DOHH2 (cell line): ENCODE measurements at regions not wholly inside any gene's neighbourhood (a gene's known extent, or its start where the extent isn't known, plus 50 kb on each side); places are given as distances from the start of the nearest gene placed in this dataset.

Source experiments
- H3F3A ChIP-seq: fragments of 200-600 bp; sonication (generic), shearing (Covaris generic); 2 replicates; pipeline ENCODE4 v1.6.0; 2016; ENCODE audit warnings: antibody characterized with exemption, mild to moderate bottlenecking; ENCODE audit not compliant: control insufficient read depth, insufficient read depth
- H3K27ac ChIP-seq: fragments of 200-600 bp; sonication (generic); 2 replicates; pipeline ENCODE4 v1.5.1; 2014; ENCODE audit warnings: low read depth, mild to moderate bottlenecking, low read length, moderate library complexity
- H3K27me3 ChIP-seq: fragments of 200-600 bp; sonication (generic); 2 replicates; pipeline ENCODE4 v1.6.1; 2014; ENCODE audit warnings: mild to moderate bottlenecking, low read length, mixed read lengths; ENCODE audit not compliant: control insufficient read depth
- H3K36me3 ChIP-seq: fragments of 200-600 bp; sonication (generic); 2 replicates; pipeline ENCODE4 v1.6.1; 2014; ENCODE audit warnings: mild to moderate bottlenecking, low read length, moderate library complexity, mixed read lengths; ENCODE audit not compliant: control insufficient read depth
- H3K4me1 ChIP-seq: fragments of 200-600 bp; sonication (generic); 2 replicates; pipeline ENCODE4 v1.6.1; 2014; ENCODE audit warnings: mild to moderate bottlenecking, low read length, mixed read lengths; ENCODE audit not compliant: control insufficient read depth
- H3K4me2 ChIP-seq: fragments of 200-600 bp; sonication (generic); 2 replicates; pipeline ENCODE4 v1.6.0; 2014; ENCODE audit warnings: mild to moderate bottlenecking, low read length, moderate library complexity
- H3K4me3 ChIP-seq: fragments of 200-600 bp; sonication (generic); 2 replicates; pipeline ENCODE4 v1.5.1; 2014; ENCODE audit warnings: mild to moderate bottlenecking, low read length, mixed read lengths
- H3K79me2 ChIP-seq: fragments of 200-600 bp; sonication (generic); 2 replicates; pipeline ENCODE4 v1.6.1; 2014; ENCODE audit warnings: mild to moderate bottlenecking, low read length, mixed read lengths; ENCODE audit not compliant: control insufficient read depth
- H3K9me2 ChIP-seq: fragments of 200-600 bp; sonication (generic); replicated peaks from 2 replicates; pipeline ENCODE4 v1.6.1; 2014; ENCODE audit warnings: mild to moderate bottlenecking, low read length, mixed read lengths; ENCODE audit not compliant: control insufficient read depth
- H3K9me3 ChIP-seq: fragments of 200-600 bp; sonication (generic); 2 replicates; pipeline ENCODE4 v1.6.1; 2014; ENCODE audit warnings: antibody characterized with exemption, low read length, mixed read lengths; ENCODE audit not compliant: control insufficient read depth, insufficient read depth
- H4K20me1 ChIP-seq: fragments of 200-600 bp; sonication (generic); 2 replicates; pipeline ENCODE4 v1.6.0; 2014; ENCODE audit warnings: low read depth, mild to moderate bottlenecking, antibody characterized with exemption, low read length, moderate library complexity; ENCODE audit not compliant: control insufficient read depth, insufficient read depth
- CTCF ChIP-seq: fragments of 200-600 bp; sonication (generic); IDR thresholded peaks from one replicate; pipeline ENCODE4 v1.5.1; 2014; ENCODE audit warnings: antibody characterized with exemption, mild to moderate bottlenecking, low read depth, low read length; ENCODE audit not compliant: poor library complexity, severe bottlenecking
- EZH2phosphoT487 ChIP-seq: fragments of 200-600 bp; sonication (generic); IDR thresholded peaks from 2 replicates; pipeline ENCODE4 v1.6.1; 2017; ENCODE audit warnings: borderline replicate concordance, mild to moderate bottlenecking, antibody characterized with exemption, low read length, moderate library complexity, mixed read lengths

- Histone ChIP-seq H3K4me2 (peak overlapping the region; percentile 18; the same call in 1 of the 2 replicates), H3K36me3 (no peaks in the 10 kb centered on the region), H3K9me2 (no peaks in the 10 kb centered on the region), H3K4me3 (no peak overlapping the region), H3K9me3 (no peaks in the 10 kb centered on the region), H3K27ac (no peak overlapping the region), H3K4me1 (peaks cover 2% of the 10 kb centered on the region; the same call in 1 of the 2 replicates), H3K79me2 (no peaks in the 10 kb centered on the region), H3K27me3 (peaks cover 23% of the 10 kb centered on the region), H3F3A (no peaks in the 10 kb centered on the region), H4K20me1 (no peaks in the 10 kb centered on the region)
- TF ChIP-seq EZH2phosphoT487, result no peak
- TF ChIP-seq CTCF, result peak; percentile 86
Measured at GRCh38 chr5:90264689-90265544, 144.6 kb downstream of the CETN3 start.

- Histone ChIP-seq H3K4me2 (no peak overlapping the region), H3K27me3 (peaks cover 20% of the 10 kb centered on the region), H3K4me3 (no peak overlapping the region), H3K9me2 (no peaks in the 10 kb centered on the region), H3F3A (no peaks in the 10 kb centered on the region), H3K4me1 (peaks cover 2% of the 10 kb centered on the region; the same call in 1 of the 2 replicates), H3K27ac (no peak overlapping the region), H3K36me3 (no peaks in the 10 kb centered on the region), H3K9me3 (no peaks in the 10 kb centered on the region), H3K79me2 (no peaks in the 10 kb centered on the region), H4K20me1 (no peaks in the 10 kb centered on the region)
- TF ChIP-seq EZH2phosphoT487 (no peak), CTCF (no peak)
Measured at GRCh38 chr5:90263102-90263820, 146.3 kb downstream of the CETN3 start.

- no peaks in the 10 kb centered on the region for H3K9me3 ChIP-seq
- no peak overlapping the region for H3K27ac ChIP-seq
- no peaks in the 10 kb centered on the region for H3K36me3 ChIP-seq
- no peaks in the 10 kb centered on the region for H3F3A ChIP-seq
- no peaks in the 10 kb centered on the region for H3K9me2 ChIP-seq
- H3K4me2 ChIP-seq, result no peak overlapping the region
- H3K4me1 ChIP-seq, result no peaks in the 10 kb centered on the region
- no peaks in the 10 kb centered on the region for H3K27me3 ChIP-seq
- H3K4me3 ChIP-seq, result no peak overlapping the region
- no peaks in the 10 kb centered on the region for H4K20me1 ChIP-seq
- H3K79me2 ChIP-seq, result no peaks in the 10 kb centered on the region
- no peak for TF ChIP-seq CTCF
- no peak for TF ChIP-seq EZH2phosphoT487
Measured at GRCh38 chr5:90251447-90251846, 158.1 kb downstream of the CETN3 start.
